ENCODE measurements at regions not wholly inside any gene's neighbourhood (a gene's known extent, or its start where the extent isn't known, plus 50 kb on each side); places are given as distances from the start of the nearest gene placed in this dataset.

DNA sequence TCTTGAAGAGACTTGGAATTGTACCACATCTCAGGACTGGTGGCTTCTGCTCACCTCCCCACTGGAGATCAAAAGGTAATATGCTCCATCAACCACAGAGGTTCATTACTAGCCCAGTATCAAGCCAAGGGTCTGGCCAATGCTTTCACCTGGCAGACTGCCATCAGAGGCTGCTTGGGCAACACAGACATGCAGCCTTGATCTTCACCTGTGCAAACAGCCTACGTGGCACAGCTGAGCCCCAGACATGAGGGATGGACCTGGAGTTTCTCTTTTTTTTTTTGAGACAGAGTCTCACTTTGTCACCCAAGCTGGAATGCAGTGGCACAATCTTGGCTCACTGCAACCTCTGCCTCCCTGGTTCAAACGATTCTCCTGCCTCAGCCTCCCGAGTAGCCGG is 105.6 kb upstream of the HES1 start:
- Mint-ChIP-seq H3K27me3 (peaks cover 9 to 17% of the 10 kb centered on the region in 2 donors), H3K4me3 (no peak overlapping the region), H3K4me1 (no peaks in the 10 kb centered on the region), H3K27ac (no peak overlapping the region), H3K36me3 (no peaks in the 10 kb centered on the region), H3K9me3 (no peaks in the 10 kb centered on the region)
- no peaks in the 10 kb centered on the region for H3K4me1 ChIP-seq (ENCODE audit: insufficient read depth, low read length)
- H3K27ac ChIP-seq (ENCODE audit: low read depth, low read length), result no peak overlapping the region
- H3K9me3 ChIP-seq (ENCODE audit: control insufficient read depth in 1 of 2, low read length in 2 of 2), result no peaks in the 10 kb centered on the region
- intact Hi-C loops (cut with micrococcal nuclease), result no loop called here
- CTCF ChIA-PET (ENCODE audit: partially characterized antibody), result no interaction called here
- H3K36me3 ChIP-seq (ENCODE audit: insufficient read depth, low read length), result no peaks in the 10 kb centered on the region
- POLR2A ChIA-PET (ENCODE audit: partially characterized antibody), result no interaction called here
- H3K27me3 ChIP-seq (ENCODE audit: insufficient read depth, low read length), result no peaks in the 10 kb centered on the region
- no peak for DNase-seq
- H3K4me3 ChIP-seq (ENCODE audit: low read length in 2 of 2), result no peak overlapping the region

- H3K4me3 Mint-ChIP-seq, result no peak overlapping the region
- H3K4me1 Mint-ChIP-seq, result no peaks in the 10 kb centered on the region
- H3K36me3 Mint-ChIP-seq, result no peaks in the 10 kb centered on the region
- Histone ChIP-seq H3K27me3 (ENCODE audit: insufficient read depth, low read length) (no peaks in the 10 kb centered on the region), H3K36me3 (ENCODE audit: insufficient read depth, low read length) (no peaks in the 10 kb centered on the region), H3K27ac (ENCODE audit: low read depth, low read length) (no peak overlapping the region), H3K9me3 (ENCODE audit: control insufficient read depth in 1 of 2, low read length in 2 of 2) (no peaks in the 10 kb centered on the region), H3K4me3 (ENCODE audit: low read length in 2 of 2) (no peak overlapping the region), H3K4me1 (ENCODE audit: insufficient read depth, low read length) (no peaks in the 10 kb centered on the region)
- no peak for DNase-seq
- H3K27me3 Mint-ChIP-seq, result peaks cover 7 to 15% of the 10 kb centered on the region in 2 donors
- intact Hi-C loops (cut with micrococcal nuclease), result no loop called here
- CTCF ChIA-PET (ENCODE audit: partially characterized antibody), result no interaction called here
- no peaks in the 10 kb centered on the region for H3K9me3 Mint-ChIP-seq
- H3K27ac Mint-ChIP-seq, result no peak overlapping the region
- POLR2A ChIA-PET (ENCODE audit: partially characterized antibody), result no interaction called here
Observed at GRCh38 chr3:194031349-194031748, 104.6 kb upstream of the HES1 start.

DNA sequence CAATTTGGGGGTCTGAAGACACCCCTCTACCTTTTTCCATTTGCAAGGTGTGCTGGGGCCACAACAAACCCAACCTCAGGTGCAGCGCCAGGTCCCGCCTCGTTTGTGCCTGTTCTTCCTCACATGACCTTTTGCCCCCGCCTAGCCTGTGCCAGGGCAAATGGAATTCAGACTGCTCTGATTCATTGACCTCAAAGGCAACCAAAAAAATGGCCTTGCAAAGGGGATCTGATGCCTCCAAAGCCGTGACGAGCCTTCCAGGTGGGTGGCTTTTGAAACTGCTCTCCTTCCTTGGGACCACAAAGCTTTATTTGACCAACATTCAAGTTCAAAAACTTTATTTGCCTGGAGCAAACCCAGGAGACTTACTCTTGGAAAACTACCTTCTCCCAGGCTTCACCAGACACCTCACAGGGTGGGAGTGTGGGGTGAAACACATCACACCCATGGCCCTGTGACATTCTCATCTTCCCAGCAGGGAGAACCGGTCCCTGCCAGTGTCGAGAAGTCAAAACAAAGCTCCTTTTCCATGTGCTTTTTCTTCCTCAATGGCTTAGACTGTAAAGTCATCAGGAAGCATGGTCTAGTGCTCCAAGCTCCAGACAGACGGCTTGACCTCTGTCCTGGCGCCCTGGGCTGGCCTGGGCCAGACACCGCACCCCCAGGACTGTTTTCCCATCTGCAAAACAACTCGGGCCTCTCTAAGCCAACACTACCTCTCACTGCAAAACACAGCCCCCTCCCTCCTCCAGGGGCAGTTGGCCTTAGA is 103.9 kb upstream of the HES1 start:
- CTCF ChIA-PET (ENCODE audit: partially characterized antibody), result no interaction called here
- H3K27ac Mint-ChIP-seq, result no peak overlapping the region
- Histone ChIP-seq H3K27me3 (ENCODE audit: insufficient read depth, low read length) (no peaks in the 10 kb centered on the region), H3K27ac (ENCODE audit: low read depth, low read length) (no peak overlapping the region), H3K4me1 (ENCODE audit: insufficient read depth, low read length) (no peaks in the 10 kb centered on the region), H3K36me3 (ENCODE audit: insufficient read depth, low read length) (no peaks in the 10 kb centered on the region), H3K9me3 (ENCODE audit: control insufficient read depth in 1 of 2, low read length in 2 of 2) (no peaks in the 10 kb centered on the region), H3K4me3 (ENCODE audit: low read length in 2 of 2) (no peak overlapping the region)
- peaks cover 6 to 15% of the 10 kb centered on the region in 2 donors for H3K27me3 Mint-ChIP-seq
- POLR2A ChIA-PET (ENCODE audit: partially characterized antibody), result no interaction called here
- DNase-seq, result no peak
- no peak overlapping the region for H3K4me3 Mint-ChIP-seq
- H3K4me1 Mint-ChIP-seq, result no peaks in the 10 kb centered on the region
- no peaks in the 10 kb centered on the region for H3K36me3 Mint-ChIP-seq
- intact Hi-C loops (cut with micrococcal nuclease), result no loop called here
- H3K9me3 Mint-ChIP-seq, result no peaks in the 10 kb centered on the region

DNA sequence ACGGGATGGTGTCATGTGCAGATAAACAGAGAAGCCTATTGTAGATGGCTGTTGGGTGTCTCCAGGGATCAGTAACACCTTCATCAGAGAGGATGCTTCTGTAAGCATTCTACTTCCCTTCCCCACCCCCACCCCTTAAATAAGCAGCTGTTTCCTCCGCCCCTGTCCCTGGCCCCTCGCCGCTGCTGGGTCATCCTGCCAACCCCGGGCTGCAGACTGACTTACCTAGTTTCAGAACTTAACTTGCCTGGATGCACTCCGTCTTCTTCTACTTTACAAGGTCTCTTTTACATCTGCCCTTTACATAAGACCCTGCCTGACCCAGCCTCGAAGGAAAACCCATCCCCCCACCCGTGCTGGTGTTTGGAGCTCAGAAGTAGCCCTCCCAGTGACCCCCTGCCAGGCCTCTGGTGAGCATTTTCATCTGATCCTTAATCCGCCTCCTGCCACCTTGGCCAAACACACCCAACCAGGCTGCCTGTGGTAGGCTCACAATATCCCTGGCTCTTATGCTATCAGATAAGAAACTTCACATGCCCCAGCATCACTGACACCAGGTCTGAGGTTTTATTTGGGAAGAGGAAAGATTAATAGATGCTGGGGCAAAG is 103.0 kb upstream of the HES1 start:
- no peak overlapping the region for H3K27ac Mint-ChIP-seq

DNA sequence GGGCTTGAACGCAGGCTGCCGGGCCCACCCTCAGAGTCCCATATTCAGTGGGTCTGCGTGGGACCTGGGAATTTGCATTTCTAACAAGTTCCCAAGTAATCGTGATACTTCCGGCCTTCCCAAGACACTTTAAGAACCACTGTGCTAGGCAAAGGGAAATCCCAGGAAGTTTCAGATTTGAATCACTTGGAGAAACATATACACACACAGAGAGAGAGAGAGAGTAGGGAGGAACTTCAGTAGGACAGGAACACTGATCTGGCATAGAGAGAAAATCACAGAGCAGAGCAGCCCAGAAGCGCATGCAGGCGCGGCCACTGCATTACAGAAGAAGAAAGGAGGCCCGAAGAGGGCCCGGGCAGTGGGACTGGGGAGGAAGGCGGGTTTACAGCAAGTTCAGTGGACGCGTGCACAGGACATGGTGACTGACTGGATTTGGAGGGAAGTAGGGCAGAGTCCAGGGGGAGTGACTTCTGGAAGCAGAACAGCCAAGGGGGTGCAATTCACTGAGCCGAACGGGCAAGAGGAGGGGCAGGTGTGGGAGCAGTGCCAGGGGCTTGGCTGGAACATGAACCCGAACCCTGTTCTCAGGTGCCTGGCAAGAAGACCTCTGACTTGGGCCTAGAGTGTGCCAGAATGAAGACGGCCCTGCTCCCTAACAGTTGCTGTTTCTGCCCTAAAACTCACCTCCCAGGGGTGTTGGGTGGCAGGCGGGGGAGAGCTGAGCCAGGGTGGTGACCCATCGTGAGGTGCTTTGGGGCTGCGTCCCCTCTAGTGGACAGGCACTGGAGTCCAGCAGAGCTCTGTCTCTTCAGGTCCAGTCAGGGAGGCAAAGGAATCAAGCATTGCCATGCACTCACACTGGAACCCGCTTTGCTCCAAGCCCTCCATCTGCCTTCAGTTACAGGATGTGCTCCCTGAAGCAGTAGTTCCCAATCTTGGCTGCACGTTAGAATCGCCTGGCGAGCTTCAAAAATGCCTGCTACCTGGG is 101.3 kb upstream of the HES1 start:
- Histone ChIP-seq H3K9me3 (ENCODE audit: control insufficient read depth in 1 of 2, low read length in 2 of 2) (no peaks in the 10 kb centered on the region), H3K4me3 (ENCODE audit: low read length in 2 of 2) (no peak overlapping the region), H3K27me3 (ENCODE audit: insufficient read depth, low read length) (no peaks in the 10 kb centered on the region), H3K27ac (ENCODE audit: low read depth, low read length) (no peak overlapping the region), H3K4me1 (ENCODE audit: insufficient read depth, low read length) (no peaks in the 10 kb centered on the region), H3K36me3 (ENCODE audit: insufficient read depth, low read length) (no peaks in the 10 kb centered on the region)
- intact Hi-C loops (cut with micrococcal nuclease), result no loop called here
- Mint-ChIP-seq H3K27ac (no peak overlapping the region), H3K4me1 (no peaks in the 10 kb centered on the region), H3K27me3 (peaks cover 3 to 14% of the 10 kb centered on the region in 2 donors), H3K36me3 (no peaks in the 10 kb centered on the region), H3K9me3 (no peaks in the 10 kb centered on the region), H3K4me3 (no peak overlapping the region)
- no peak for DNase-seq
- ChIA-PET POLR2A (ENCODE audit: partially characterized antibody) (no interaction called here), CTCF (ENCODE audit: partially characterized antibody) (no interaction called here)

More for the DNA sequence above, 103.0 kb upstream of the HES1 start:
- Mint-ChIP-seq H3K9me3 (no peaks in the 10 kb centered on the region), H3K4me1 (no peaks in the 10 kb centered on the region), H3K36me3 (no peaks in the 10 kb centered on the region), H3K4me3 (no peak overlapping the region), H3K27me3 (peaks cover 3 to 14% of the 10 kb centered on the region in 2 donors)
- Histone ChIP-seq H3K27ac (ENCODE audit: low read depth, low read length) (no peak overlapping the region), H3K4me3 (ENCODE audit: low read length in 2 of 2) (no peak overlapping the region), H3K4me1 (ENCODE audit: insufficient read depth, low read length) (no peaks in the 10 kb centered on the region), H3K27me3 (ENCODE audit: insufficient read depth, low read length) (no peaks in the 10 kb centered on the region), H3K36me3 (ENCODE audit: insufficient read depth, low read length) (no peaks in the 10 kb centered on the region), H3K9me3 (ENCODE audit: control insufficient read depth in 1 of 2, low read length in 2 of 2) (no peaks in the 10 kb centered on the region)
- DNase-seq, result no peak
- POLR2A ChIA-PET (ENCODE audit: partially characterized antibody), result no interaction called here
- CTCF ChIA-PET (ENCODE audit: partially characterized antibody), result no interaction called here
- intact Hi-C loops (cut with micrococcal nuclease), result no loop called here

DNA sequence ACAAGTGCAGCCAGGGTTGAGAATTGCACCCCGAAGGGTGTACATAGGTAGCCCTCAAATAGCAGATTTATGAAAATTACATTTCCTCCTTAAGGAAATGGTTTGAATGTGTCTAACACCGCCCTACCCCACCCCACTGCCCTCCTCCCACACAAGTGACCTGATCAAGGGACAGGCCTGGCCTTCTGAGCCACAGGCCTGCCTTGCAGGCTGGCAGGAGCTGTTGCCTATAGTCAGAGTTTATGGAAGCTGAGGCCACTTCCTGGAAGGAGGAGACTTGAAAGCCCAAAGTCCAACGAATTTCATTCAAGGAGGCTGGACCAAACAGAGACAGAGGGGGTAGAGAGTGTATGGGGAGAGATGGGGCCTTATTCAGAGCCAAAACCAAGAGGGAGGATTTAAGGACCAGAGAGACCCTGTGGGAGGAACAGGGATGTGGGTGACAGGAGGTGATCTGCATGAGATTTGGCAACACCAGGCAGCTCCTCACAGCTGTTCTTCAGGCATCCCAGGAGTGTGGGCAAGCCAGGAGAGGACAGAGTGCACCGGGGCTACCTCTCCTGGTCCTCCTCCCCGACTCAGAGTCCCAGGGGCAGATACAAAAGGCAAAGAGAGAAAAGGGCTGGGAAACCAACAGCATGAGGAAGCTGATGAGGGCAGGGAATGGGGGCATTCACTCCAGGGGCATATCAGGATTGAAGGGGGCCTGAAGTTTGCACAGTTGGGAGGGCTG is 100.4 kb upstream of the HES1 start:
- intact Hi-C loops (cut with micrococcal nuclease), result no loop called here
- no peak for DNase-seq
- ChIA-PET POLR2A (ENCODE audit: partially characterized antibody) (no interaction called here), CTCF (ENCODE audit: partially characterized antibody) (no interaction called here)
- Mint-ChIP-seq H3K27ac (no peak overlapping the region), H3K27me3 (peaks cover 3 to 10% of the 10 kb centered on the region in 2 donors), H3K4me1 (no peaks in the 10 kb centered on the region), H3K36me3 (no peaks in the 10 kb centered on the region), H3K4me3 (no peak overlapping the region), H3K9me3 (no peaks in the 10 kb centered on the region)
- Histone ChIP-seq H3K27ac (ENCODE audit: low read depth, low read length) (no peak overlapping the region), H3K36me3 (ENCODE audit: insufficient read depth, low read length) (no peaks in the 10 kb centered on the region), H3K4me3 (ENCODE audit: low read length in 2 of 2) (no peak overlapping the region), H3K4me1 (ENCODE audit: insufficient read depth, low read length) (no peaks in the 10 kb centered on the region), H3K27me3 (ENCODE audit: insufficient read depth, low read length) (no peaks in the 10 kb centered on the region), H3K9me3 (ENCODE audit: control insufficient read depth in 1 of 2, low read length in 2 of 2) (no peaks in the 10 kb centered on the region)

- H3K27ac ChIP-seq (ENCODE audit: low read depth, low read length), result no peak overlapping the region
- H3K4me1 Mint-ChIP-seq, result no peaks in the 10 kb centered on the region
- intact Hi-C loops (cut with micrococcal nuclease), result no loop called here
- H3K27ac Mint-ChIP-seq, result no peak overlapping the region
- no peak overlapping the region for H3K4me3 Mint-ChIP-seq
- H3K36me3 ChIP-seq (ENCODE audit: insufficient read depth, low read length), result no peaks in the 10 kb centered on the region
- ChIA-PET POLR2A (ENCODE audit: partially characterized antibody) (no interaction called here), CTCF (ENCODE audit: partially characterized antibody) (no interaction called here)
- peaks cover 3 to 9% of the 10 kb centered on the region in 2 donors for H3K27me3 Mint-ChIP-seq
- no peaks in the 10 kb centered on the region for H3K4me1 ChIP-seq (ENCODE audit: insufficient read depth, low read length)
- DNase-seq, result no peak
- H3K4me3 ChIP-seq (ENCODE audit: low read length in 2 of 2), result no peak overlapping the region
- no peaks in the 10 kb centered on the region for H3K36me3 Mint-ChIP-seq
- no peaks in the 10 kb centered on the region for H3K9me3 Mint-ChIP-seq
- H3K9me3 ChIP-seq (ENCODE audit: control insufficient read depth in 1 of 2, low read length in 2 of 2), result no peaks in the 10 kb centered on the region
- no peaks in the 10 kb centered on the region for H3K27me3 ChIP-seq (ENCODE audit: insufficient read depth, low read length)
Observed at GRCh38 chr3:194036842-194037241, 99.1 kb upstream of the HES1 start.

All from CD4-positive, alpha-beta memory T cell (primary cell).